Head of caudate nucleus (tissue), 42 donors: ENCODE measurements at regions not wholly inside any gene's neighbourhood (a gene's known extent, or its start where the extent isn't known, plus 50 kb on each side); places are given as distances from the start of the nearest gene placed in this dataset.

Experiments used
- DNase-seq, 42 donors: peaks; one replicate each; pipeline versions ENCODE4 v3.0.0 to v3.0.0-alpha.2; 2020 to 2021; ENCODE audit warnings: mixed read lengths in 7 of 42
- intact Hi-C: fragments of 100-400 bp; cut with DNase I; formaldehyde crosslinking; loops from one replicate; pipeline ENCODE4 v1.15.0; 2022

GRCh38 chr18:11258039-11258610 is 108.8 kb upstream of the PIEZO2 start:
- DNase-seq, result no peak
- intact Hi-C loops, result no loop called here

- DNase-seq, result no peak
- intact Hi-C loops, result no loop called here
Observed at GRCh38 chr18:11256251-11256650, 106.9 kb upstream of the PIEZO2 start.

GRCh38 chr18:11251891-11252270 is 102.5 kb upstream of the PIEZO2 start:
- intact Hi-C loops, result no loop called here
- no peak for DNase-seq

- DNase-seq, result no peak
- intact Hi-C loops, result no loop called here
Observed at GRCh38 chr18:11251229-11251890, 102.0 kb upstream of the PIEZO2 start.

GRCh38 chr18:11249391-11249790 is 100.0 kb upstream of the PIEZO2 start:
- intact Hi-C loops, result no loop called here
- no peak for DNase-seq

GRCh38 chr18:11247381-11247970 is 98.1 kb upstream of the PIEZO2 start:
- intact Hi-C loops, result no loop called here
- no peak for DNase-seq

GRCh38 chr18:11246495-11247300 is 97.3 kb upstream of the PIEZO2 start:
- no peak for DNase-seq
- intact Hi-C loops, result no loop called here

GRCh38 chr18:11245879-11246278 is 96.5 kb upstream of the PIEZO2 start:
- no peak for DNase-seq
- intact Hi-C loops, result no loop called here

GRCh38 chr18:11237484-11237883 is 88.1 kb upstream of the PIEZO2 start:
- intact Hi-C loops, result no loop called here
- no peak for DNase-seq

- no peak for DNase-seq
- intact Hi-C loops, result no loop called here
Observed at GRCh38 chr18:11237066-11237465, 87.7 kb upstream of the PIEZO2 start.

- DNase-seq, result no peak
- intact Hi-C loops, result no loop called here
Observed at GRCh38 chr18:11224153-11224552, 74.8 kb upstream of the PIEZO2 start.

- intact Hi-C loops, result no loop called here
- no peak for DNase-seq
Observed at GRCh38 chr18:11219571-11219970, 70.2 kb upstream of the PIEZO2 start.

GRCh38 chr18:11215216-11215615 is 65.8 kb upstream of the PIEZO2 start:
- intact Hi-C loops, result no loop called here
- peak in 1 of 42 donors; percentile 2 for DNase-seq

- intact Hi-C loops, result no loop called here
- DNase-seq, result no peak
Observed at GRCh38 chr18:11204020-11204419, 54.7 kb upstream of the PIEZO2 start.

- DNase-seq, result no peak
- intact Hi-C loops, result no loop called here
Observed at GRCh38 chr18:11199477-11199876, 50.1 kb upstream of the PIEZO2 start.
